IMR-90 (cell line): ENCODE measurements at regions not wholly inside any gene's neighbourhood (a gene's known extent, or its start where the extent isn't known, plus 50 kb on each side); places are given as distances from the start of the nearest gene placed in this dataset.

Source experiments
- ATAC-seq: fragments of 200-7000 bp; cut with Tn5 transposase; 2 replicates; pipeline ENCODE4 v1.9.1; 2020; ENCODE audit warnings: low read depth, mild to moderate bottlenecking, moderate library complexity
- BruUV-seq: library from RNA; stranded (reverse); fragments of 400-500 nt; replicated peaks from 2 replicates; lab custom pipeline; 2021; lab: Mats Ljungman, UMichigan
- CTCF ChIA-PET: fragments of 300-600 bp; formaldehyde crosslinking; extraction: SDS; loops from one replicate; lab custom pipeline; 2021; ENCODE audit warnings: antibody characterized with exemption; lab: Yijun Ruan, JAX
- POLR2A ChIA-PET: fragments of 300-600 bp; sonication (Branson Sonifier 250); formaldehyde crosslinking; loops from one replicate; lab custom pipeline; 2022; ENCODE audit warnings: antibody characterized with exemption; ENCODE audit not compliant: unreplicated experiment; lab: Charles Lee
- DNase-seq: peaks from one replicate; pipeline ENCODE4 v3.0.0; 2013
- H2AFZ ChIP-seq: replicated peaks from 2 replicates; pipeline ENCODE3; 2013; ENCODE audit warnings: low read length, mild to moderate bottlenecking; ENCODE audit not compliant: poor library complexity
- H2AK5ac ChIP-seq: 2 replicates; pipeline ENCODE4 v1.6.1; 2013; ENCODE audit warnings: low read depth, low read length, inconsistent platforms
- H2AK9ac ChIP-seq: replicated peaks from 2 replicates; pipeline ENCODE3; 2013; ENCODE audit warnings: mild to moderate bottlenecking, low read depth, low read length, moderate library complexity; ENCODE audit not compliant: poor library complexity
- H2BK120ac ChIP-seq: 2 replicates; pipeline ENCODE4 v1.6.1; 2013; ENCODE audit warnings: low read depth, low read length, inconsistent platforms
- H2BK15ac ChIP-seq: 3 replicates; pipeline ENCODE4 v1.6.1; 2013; ENCODE audit warnings: low read depth, low read length, inconsistent platforms
- H2BK20ac ChIP-seq: 2 replicates; pipeline ENCODE4 v1.6.1; 2013; ENCODE audit warnings: low read depth, mild to moderate bottlenecking, inconsistent platforms, low read length, moderate library complexity
- H2BK5ac ChIP-seq: 2 replicates; pipeline ENCODE4 v1.6.1; 2013; ENCODE audit warnings: mild to moderate bottlenecking, low read depth, low read length, inconsistent platforms; ENCODE audit not compliant: poor library complexity, severe bottlenecking
- H3K14ac ChIP-seq: replicated peaks from 2 replicates; pipeline ENCODE4 v1.6.1; 2013; ENCODE audit warnings: low read depth, low read length, inconsistent platforms
- H3K18ac ChIP-seq: 2 replicates; pipeline ENCODE4 v1.6.1; 2013; ENCODE audit warnings: low read depth, low read length, control low read depth
- H3K23ac ChIP-seq: 2 replicates; pipeline ENCODE4 v1.6.1; 2013; ENCODE audit warnings: low read depth, low read length, inconsistent platforms
- H3K27ac ChIP-seq: 2 replicates; pipeline ENCODE4 v1.5.1; 2013; ENCODE audit warnings: mild to moderate bottlenecking, control low read depth, low read length; ENCODE audit not compliant: insufficient read depth
- H3K27me3 ChIP-seq: 2 replicates; pipeline ENCODE4 v1.6.1; 2013; ENCODE audit warnings: low read length; ENCODE audit not compliant: control insufficient read depth, insufficient read depth
- H3K36me3 ChIP-seq: 2 replicates; pipeline ENCODE4 v1.6.1; 2013; ENCODE audit warnings: low read length, mixed read lengths; ENCODE audit not compliant: control insufficient read depth, insufficient read depth
- H3K4ac ChIP-seq: 2 replicates; pipeline ENCODE4 v1.6.1; 2013; ENCODE audit warnings: low read depth, low read length, inconsistent platforms
- H3K4me1 ChIP-seq: 2 replicates; pipeline ENCODE4 v1.6.1; 2013; ENCODE audit warnings: low read length, mixed read lengths; ENCODE audit not compliant: control insufficient read depth, insufficient read depth
- H3K4me2 ChIP-seq: 2 replicates; pipeline ENCODE4 v1.6.1; 2013; ENCODE audit warnings: low read depth, mild to moderate bottlenecking, control low read depth, low read length, moderate library complexity
- H3K4me3 ChIP-seq: 2 replicates; pipeline ENCODE4 v1.5.1; 2013; ENCODE audit warnings: low read depth, mild to moderate bottlenecking, control low read depth, low read length, moderate library complexity; ENCODE audit not compliant: insufficient read depth
- H3K56ac ChIP-seq: 2 replicates; pipeline ENCODE4 v1.6.1; 2013; ENCODE audit warnings: low read length, inconsistent platforms; ENCODE audit not compliant: insufficient read depth; ENCODE audit errors: extremely low read depth
- H3K79me1 ChIP-seq, 2 experiments: 2 replicates each; pipeline ENCODE4 v1.6.1; 2013; ENCODE audit warnings: low read length in 2 of 2, inconsistent platforms in 1 of 2, low read depth in 1 of 2
- H3K9ac ChIP-seq: 2 replicates; pipeline ENCODE4 v1.6.1; 2013; ENCODE audit warnings: low read depth, low read length, control low read depth
- H3K9me1 ChIP-seq: 2 replicates; pipeline ENCODE4 v1.6.1; 2013; ENCODE audit warnings: low read length, inconsistent platforms; ENCODE audit not compliant: insufficient read depth
- H3K9me3 ChIP-seq: 2 replicates; pipeline ENCODE4 v1.6.1; 2013; ENCODE audit warnings: low read length; ENCODE audit not compliant: control insufficient read depth, insufficient read depth
- H4K20me1 ChIP-seq: 2 replicates; pipeline ENCODE4 v1.6.1; 2013; ENCODE audit warnings: low read length, inconsistent platforms; ENCODE audit not compliant: insufficient read depth
- H4K5ac ChIP-seq: 2 replicates; pipeline ENCODE4 v1.6.1; 2013; ENCODE audit warnings: mild to moderate bottlenecking, low read depth, low read length, control low read depth
- H4K8ac ChIP-seq, 2 experiments: 2 replicates each; pipeline ENCODE4 v1.6.1; 2013; ENCODE audit warnings: low read depth in 2 of 2, low read length in 2 of 2, control low read depth in 1 of 2, inconsistent platforms in 1 of 2
- H4K91ac ChIP-seq: 2 replicates; pipeline ENCODE4 v1.6.1; 2013; ENCODE audit warnings: low read depth, low read length, inconsistent platforms; ENCODE audit not compliant: insufficient read depth
- BHLHE40 ChIP-seq: fragments of 150-350 bp; IDR thresholded peaks from 2 replicates; pipeline ENCODE4 v1.6.1; 2016; ENCODE audit warnings: mild to moderate bottlenecking, low read depth, low read length
- CEBPB ChIP-seq: IDR thresholded peaks from 2 replicates; pipeline ENCODE4 v1.6.1; 2012; ENCODE audit warnings: low read depth, low read length, improper control_type of control experiment
- CHD1 ChIP-seq: IDR thresholded peaks from 2 replicates; pipeline ENCODE4 v1.6.1; 2012; ENCODE audit warnings: low read depth, low read length, improper control_type of control experiment
- FOS ChIP-seq: fragments of 150-350 bp; IDR thresholded peaks from 2 replicates; pipeline ENCODE4 v1.6.1; 2016; ENCODE audit warnings: low read depth, low read length
- MAFK ChIP-seq: IDR thresholded peaks from 2 replicates; pipeline ENCODE4 v1.6.1; 2012; ENCODE audit warnings: low read depth, low read length, improper control_type of control experiment
- MAZ ChIP-seq: IDR thresholded peaks from 2 replicates; pipeline ENCODE4 v1.6.1; 2012; ENCODE audit warnings: low read depth, mild to moderate bottlenecking, low read length, improper control_type of control experiment, moderate library complexity, borderline replicate concordance
- MXI1 ChIP-seq: IDR thresholded peaks from 2 replicates; pipeline ENCODE4 v1.6.1; 2012; ENCODE audit warnings: low read depth, mild to moderate bottlenecking, low read length, moderate library complexity, borderline replicate concordance
- NFE2L2 ChIP-seq: fragments of 150-350 bp; IDR thresholded peaks from 2 replicates; pipeline ENCODE4 v1.6.1; 2016; ENCODE audit warnings: low read depth, mild to moderate bottlenecking, low read length
- POLR2A ChIP-seq: IDR thresholded peaks from 2 replicates; pipeline ENCODE4 v1.6.1; 2012; ENCODE audit warnings: mild to moderate bottlenecking, low read depth, low read length
- RAD21 ChIP-seq: IDR thresholded peaks from 2 replicates; pipeline ENCODE4 v1.6.1; 2012; ENCODE audit warnings: low read length, improper control_type of control experiment
- RCOR1 ChIP-seq: IDR thresholded peaks from 2 replicates; pipeline ENCODE4 v1.6.1; 2012; ENCODE audit warnings: mild to moderate bottlenecking, low read length, improper control_type of control experiment; ENCODE audit not compliant: insufficient replicate concordance
- RFX5 ChIP-seq: IDR thresholded peaks from 2 replicates; pipeline ENCODE4 v1.8.0; 2012; ENCODE audit warnings: low read depth, mild to moderate bottlenecking, low read length, moderate library complexity
- SMC3 ChIP-seq: fragments of 150-350 bp; IDR thresholded peaks from 2 replicates; pipeline ENCODE4 v1.6.1; 2016; ENCODE audit warnings: low read depth, mild to moderate bottlenecking, antibody characterized with exemption, low read length, moderate library complexity
- WGBS, 2 experiments: methylation state at CpG; one replicate each; pipeline versions ENCODE4 v1.1.5 to v1.1.7; 2013; ENCODE audit warnings: missing lambda C conversion rate in 2 of 2; ENCODE audit not compliant: insufficient read length in 1 of 2; ENCODE audit errors: extremely low coverage in 2 of 2; 5-methylcytosine and 5-hydroxymethylcytosine counted together
- dilution Hi-C: fragments of 300-500 bp; cut with HindIII; formaldehyde crosslinking; loops from one replicate; pipeline ENCODE4 v1.14.3; 2018; ENCODE audit warnings: low sequenced_read_pairs; ENCODE audit not compliant: unreplicated experiment
- in situ Hi-C: fragments of 300-500 bp; cut with MboI; formaldehyde crosslinking; loops from 3 replicates; pipeline ENCODE4 v1.14.3; 2019; ENCODE audit warnings: low sequenced_read_pairs, inconsistent platforms, mixed read lengths
- intact Hi-C: fragments of 100-400 bp; cut with micrococcal nuclease; formaldehyde crosslinking; loops from 2 replicates; pipeline ENCODE4 v1.10.0; 2022
- TF ChIP-seq, protein P1 (sequence below): fragments of 150-350 bp; IDR thresholded peaks from 2 replicates; pipeline ENCODE4 v1.6.1; 2017; ENCODE audit warnings: mild to moderate bottlenecking, antibody characterized with exemption, low read length, low read depth
- TF ChIP-seq, protein P2 (sequence below): conservative IDR thresholded peaks from 2 replicates; pipeline ENCODE4 v1.5.1; 2012; ENCODE audit warnings: mild to moderate bottlenecking, low read depth, low read length, improper control_type of control experiment
- TF ChIP-seq, protein P3 (sequence below): fragments of 150-350 bp; IDR thresholded peaks from 2 replicates; pipeline ENCODE4 v1.6.1; 2016; ENCODE audit warnings: low read depth, mild to moderate bottlenecking, low read length, moderate library complexity, borderline replicate concordance

DNA sequence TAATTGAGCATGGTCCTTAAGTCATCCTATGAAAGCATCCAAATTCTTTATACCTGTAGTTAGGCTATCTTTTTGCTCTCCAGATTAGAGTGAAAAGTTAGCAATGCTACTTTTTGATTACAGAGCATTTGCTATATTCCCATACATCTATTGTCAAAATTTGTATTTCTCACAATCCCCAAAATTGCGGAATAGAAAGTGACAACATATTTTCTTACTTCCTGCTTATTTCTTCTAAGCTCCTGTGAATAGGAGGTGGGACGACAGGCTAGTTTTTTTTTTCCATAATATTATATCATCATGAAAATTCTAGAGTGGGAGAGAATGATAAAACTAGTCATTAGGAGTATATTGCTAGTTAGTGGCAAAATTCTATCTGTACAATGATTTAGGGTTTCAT, 264.0 kb upstream of the DPYD start:
- in situ Hi-C loops (no loop called here), intact Hi-C loops (no loop called here), dilution Hi-C loops (no loop called here)
- H4K8ac ChIP-seq, result no peak overlapping the region
- no peak overlapping the region for H2BK5ac ChIP-seq
- no peaks in the 10 kb centered on the region for H3K79me1 ChIP-seq
- H3K9me1 ChIP-seq, result no peaks in the 10 kb centered on the region
- no peaks in the 10 kb centered on the region for H4K20me1 ChIP-seq
- TF ChIP-seq POLR2A (no peak), RCOR1 (no peak), RAD21 (no peak), MAFK (no peak), CEBPB (no peak), RFX5 (no peak), MAZ (no peak), FOS (no peak), BHLHE40 (no peak), CHD1 (no peak), NFE2L2 (no peak), MXI1 (no peak), SMC3 (no peak)
- TF ChIP-seq, protein P1, sequence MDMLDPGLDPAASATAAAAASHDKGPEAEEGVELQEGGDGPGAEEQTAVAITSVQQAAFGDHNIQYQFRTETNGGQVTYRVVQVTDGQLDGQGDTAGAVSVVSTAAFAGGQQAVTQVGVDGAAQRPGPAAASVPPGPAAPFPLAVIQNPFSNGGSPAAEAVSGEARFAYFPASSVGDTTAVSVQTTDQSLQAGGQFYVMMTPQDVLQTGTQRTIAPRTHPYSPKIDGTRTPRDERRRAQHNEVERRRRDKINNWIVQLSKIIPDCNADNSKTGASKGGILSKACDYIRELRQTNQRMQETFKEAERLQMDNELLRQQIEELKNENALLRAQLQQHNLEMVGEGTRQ, result no peak
- TF ChIP-seq, protein P2, sequence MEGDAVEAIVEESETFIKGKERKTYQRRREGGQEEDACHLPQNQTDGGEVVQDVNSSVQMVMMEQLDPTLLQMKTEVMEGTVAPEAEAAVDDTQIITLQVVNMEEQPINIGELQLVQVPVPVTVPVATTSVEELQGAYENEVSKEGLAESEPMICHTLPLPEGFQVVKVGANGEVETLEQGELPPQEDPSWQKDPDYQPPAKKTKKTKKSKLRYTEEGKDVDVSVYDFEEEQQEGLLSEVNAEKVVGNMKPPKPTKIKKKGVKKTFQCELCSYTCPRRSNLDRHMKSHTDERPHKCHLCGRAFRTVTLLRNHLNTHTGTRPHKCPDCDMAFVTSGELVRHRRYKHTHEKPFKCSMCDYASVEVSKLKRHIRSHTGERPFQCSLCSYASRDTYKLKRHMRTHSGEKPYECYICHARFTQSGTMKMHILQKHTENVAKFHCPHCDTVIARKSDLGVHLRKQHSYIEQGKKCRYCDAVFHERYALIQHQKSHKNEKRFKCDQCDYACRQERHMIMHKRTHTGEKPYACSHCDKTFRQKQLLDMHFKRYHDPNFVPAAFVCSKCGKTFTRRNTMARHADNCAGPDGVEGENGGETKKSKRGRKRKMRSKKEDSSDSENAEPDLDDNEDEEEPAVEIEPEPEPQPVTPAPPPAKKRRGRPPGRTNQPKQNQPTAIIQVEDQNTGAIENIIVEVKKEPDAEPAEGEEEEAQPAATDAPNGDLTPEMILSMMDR, result no peak
- TF ChIP-seq, protein P3, sequence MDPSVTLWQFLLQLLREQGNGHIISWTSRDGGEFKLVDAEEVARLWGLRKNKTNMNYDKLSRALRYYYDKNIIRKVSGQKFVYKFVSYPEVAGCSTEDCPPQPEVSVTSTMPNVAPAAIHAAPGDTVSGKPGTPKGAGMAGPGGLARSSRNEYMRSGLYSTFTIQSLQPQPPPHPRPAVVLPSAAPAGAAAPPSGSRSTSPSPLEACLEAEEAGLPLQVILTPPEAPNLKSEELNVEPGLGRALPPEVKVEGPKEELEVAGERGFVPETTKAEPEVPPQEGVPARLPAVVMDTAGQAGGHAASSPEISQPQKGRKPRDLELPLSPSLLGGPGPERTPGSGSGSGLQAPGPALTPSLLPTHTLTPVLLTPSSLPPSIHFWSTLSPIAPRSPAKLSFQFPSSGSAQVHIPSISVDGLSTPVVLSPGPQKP, result no peak
- H2AK5ac ChIP-seq, result no peak overlapping the region
- ChIA-PET CTCF (interaction anchor here (0.9 kb wide), 1 partner anchor 15 kb away, joined by 3 read pairs; no protein-coding TSS in a partner anchor), POLR2A (no interaction called here)
- H2BK120ac ChIP-seq, result no peak overlapping the region
- no peaks in the 10 kb centered on the region for H3K27me3 ChIP-seq
- no peaks in the 10 kb centered on the region for H3K36me3 ChIP-seq
- no peak for ATAC-seq
- H3K9ac ChIP-seq, result no peak overlapping the region
- BruUV-seq, result no TSS peak
- no peak overlapping the region for H3K18ac ChIP-seq
- H3K4me1 ChIP-seq, result no peaks in the 10 kb centered on the region
- H3K9me3 ChIP-seq, result no peaks in the 10 kb centered on the region
- DNase-seq, result no peak
- no peak overlapping the region for H3K4me2 ChIP-seq
- no peak overlapping the region for H3K56ac ChIP-seq
- no peak overlapping the region for H3K27ac ChIP-seq
- H3K14ac ChIP-seq, result no peak overlapping the region
- no peak overlapping the region for H4K5ac ChIP-seq
- H2AFZ ChIP-seq, result no peak overlapping the region
- H3K4me3 ChIP-seq, result no peak overlapping the region
- H2BK20ac ChIP-seq, result no peak overlapping the region
- H3K23ac ChIP-seq, result no peak overlapping the region
- H2BK15ac ChIP-seq, result no peak overlapping the region
- H3K4ac ChIP-seq, result no peak overlapping the region
- H2AK9ac ChIP-seq, result no peak overlapping the region
- H4K91ac ChIP-seq, result no peak overlapping the region
- WGBS, 2 experiments, result no CpG with 5 or more reads among the region's 2 CpGs
